ENCODE measurements at regions not wholly inside any gene's neighbourhood (a gene's known extent, or its start where the extent isn't known, plus 50 kb on each side); places are given as distances from the start of the nearest gene placed in this dataset.

DNA sequence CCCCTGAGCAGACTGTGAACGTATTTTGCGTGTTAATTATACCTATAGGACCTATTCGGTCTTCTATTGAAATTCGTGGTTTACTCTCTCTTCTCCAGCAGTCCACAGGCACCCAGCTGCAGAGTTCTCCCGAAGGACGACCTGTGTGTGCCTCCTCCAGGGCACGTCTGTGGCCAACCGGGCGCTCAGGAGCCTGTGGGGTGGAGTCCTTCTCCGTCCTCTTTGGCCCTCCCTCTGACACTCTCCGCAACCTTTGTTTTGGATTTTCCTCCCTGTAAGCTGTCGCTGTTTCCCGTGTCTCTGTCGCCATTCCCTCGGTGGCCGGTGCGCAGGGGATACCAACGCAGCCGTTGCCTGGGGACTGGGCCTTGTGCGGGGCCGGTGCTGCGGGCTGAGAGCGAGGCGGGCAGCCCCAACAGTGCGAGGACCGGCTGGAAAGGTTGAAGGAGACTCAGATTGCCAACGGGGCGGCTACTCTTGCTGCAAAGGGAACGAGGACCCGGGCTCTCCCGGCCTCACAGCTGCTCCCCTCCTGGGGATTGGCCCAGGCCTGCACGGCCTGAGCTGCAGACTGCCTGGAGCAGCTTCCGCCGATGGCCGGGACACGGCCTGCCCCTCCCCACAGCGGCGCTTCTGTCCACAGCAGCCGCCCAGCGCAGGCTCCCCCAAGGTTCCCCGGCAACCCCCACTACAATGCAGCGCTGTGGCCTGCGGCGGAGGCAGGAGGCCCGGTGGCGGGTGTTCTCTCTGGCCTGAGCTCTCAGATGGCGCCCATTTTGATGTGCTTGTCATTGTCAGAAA lies 221.0 kb downstream of the MTX2 start:
- BruUV-seq (replicated peaks), result no TSS peak
- TF ChIP-seq, protein P1, sequence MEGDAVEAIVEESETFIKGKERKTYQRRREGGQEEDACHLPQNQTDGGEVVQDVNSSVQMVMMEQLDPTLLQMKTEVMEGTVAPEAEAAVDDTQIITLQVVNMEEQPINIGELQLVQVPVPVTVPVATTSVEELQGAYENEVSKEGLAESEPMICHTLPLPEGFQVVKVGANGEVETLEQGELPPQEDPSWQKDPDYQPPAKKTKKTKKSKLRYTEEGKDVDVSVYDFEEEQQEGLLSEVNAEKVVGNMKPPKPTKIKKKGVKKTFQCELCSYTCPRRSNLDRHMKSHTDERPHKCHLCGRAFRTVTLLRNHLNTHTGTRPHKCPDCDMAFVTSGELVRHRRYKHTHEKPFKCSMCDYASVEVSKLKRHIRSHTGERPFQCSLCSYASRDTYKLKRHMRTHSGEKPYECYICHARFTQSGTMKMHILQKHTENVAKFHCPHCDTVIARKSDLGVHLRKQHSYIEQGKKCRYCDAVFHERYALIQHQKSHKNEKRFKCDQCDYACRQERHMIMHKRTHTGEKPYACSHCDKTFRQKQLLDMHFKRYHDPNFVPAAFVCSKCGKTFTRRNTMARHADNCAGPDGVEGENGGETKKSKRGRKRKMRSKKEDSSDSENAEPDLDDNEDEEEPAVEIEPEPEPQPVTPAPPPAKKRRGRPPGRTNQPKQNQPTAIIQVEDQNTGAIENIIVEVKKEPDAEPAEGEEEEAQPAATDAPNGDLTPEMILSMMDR (IDR thresholded peaks at IDR 0.05; ENCODE audit: insufficient read depth in 1 of 2, low read depth in 1 of 2, low read length in 1 of 2, severe bottlenecking in 1 of 2, unreplicated experiment in 1 of 2), result no peak
- H3K9me3 Mint-ChIP-seq (ENCODE audit: unreplicated experiment), result no peaks in the 10 kb centered on the region
- ChIA-PET CTCF (no interaction called here), POLR2A (no interaction called here)
- Histone ChIP-seq H3K27me3 (replicated peaks; ENCODE audit: control insufficient read depth, insufficient read depth, low read length) (no peaks in the 10 kb centered on the region; the same call in 1 of the 2 replicates), H3K4me1 (no peaks in the 10 kb centered on the region), H3K9me3 (no peaks in the 10 kb centered on the region), H3K4me3 (ENCODE audit: low read depth, low read length) (no peak overlapping the region), H3K36me3 (ENCODE audit: control insufficient read depth, insufficient read depth, low read length) (no peaks in the 10 kb centered on the region)
- DNase-seq, result no peak
- H3K27ac Mint-ChIP-seq (ENCODE audit: unreplicated experiment), result no peak overlapping the region
- H3K36me3 Mint-ChIP-seq (ENCODE audit: insufficient read depth, unreplicated experiment), result no peaks in the 10 kb centered on the region
- intact Hi-C loops (cut with micrococcal nuclease; ENCODE audit: unreplicated experiment), result no loop called here
- no peaks in the 10 kb centered on the region for H3K4me1 Mint-ChIP-seq (ENCODE audit: low read depth, unreplicated experiment)
- H3K27me3 Mint-ChIP-seq (ENCODE audit: insufficient read depth, unreplicated experiment), result peaks cover 27% of the 10 kb centered on the region
- no peak overlapping the region for H3K4me3 Mint-ChIP-seq (ENCODE audit: unreplicated experiment)

DNA sequence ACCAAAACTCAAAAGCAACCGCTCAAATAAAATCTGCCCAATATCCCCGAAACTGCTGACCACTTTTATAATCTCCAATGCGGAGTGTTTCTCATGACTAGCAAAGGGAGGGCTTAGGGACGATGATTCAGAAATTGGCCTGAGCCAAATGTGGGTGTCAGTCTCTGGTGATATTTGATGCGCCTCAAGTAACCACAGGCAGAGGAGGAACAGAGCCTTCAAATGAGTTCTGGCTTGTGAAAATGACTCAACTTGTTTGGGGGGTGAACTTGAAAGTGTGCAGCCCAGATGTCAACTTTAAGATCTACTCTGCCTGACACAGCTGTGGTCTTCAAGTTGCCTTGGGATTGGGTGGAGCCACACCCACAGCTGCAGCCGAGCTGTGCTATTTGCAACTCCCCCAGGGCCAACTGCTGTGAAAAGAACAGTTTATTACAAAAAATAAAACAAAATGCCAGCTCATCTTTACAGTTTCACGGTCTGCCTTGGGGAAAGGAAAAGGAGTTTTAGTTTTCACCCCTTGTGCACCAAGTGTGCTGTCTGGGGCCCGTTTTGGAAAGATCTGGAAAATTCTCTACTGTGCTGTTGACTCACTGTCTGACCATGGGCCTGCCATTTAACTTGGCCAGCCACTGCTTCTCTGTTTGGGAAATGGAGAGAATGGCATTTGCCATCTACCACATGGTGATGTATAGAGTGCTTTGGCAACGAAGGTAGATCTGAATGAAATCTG lies 222.1 kb downstream of the MTX2 start:
- TF ChIP-seq, protein P1 (IDR thresholded peaks at IDR 0.05; ENCODE audit: insufficient read depth in 1 of 2, low read depth in 1 of 2, low read length in 1 of 2, severe bottlenecking in 1 of 2, unreplicated experiment in 1 of 2), result no peak
- ChIA-PET POLR2A (no interaction called here), CTCF (no interaction called here)
- Histone ChIP-seq H3K4me1 (no peaks in the 10 kb centered on the region), H3K9me3 (no peaks in the 10 kb centered on the region), H3K4me3 (ENCODE audit: low read depth, low read length) (no peak overlapping the region), H3K27me3 (replicated peaks; ENCODE audit: control insufficient read depth, insufficient read depth, low read length) (no peaks in the 10 kb centered on the region; the same call in 1 of the 2 replicates), H3K36me3 (ENCODE audit: control insufficient read depth, insufficient read depth, low read length) (no peaks in the 10 kb centered on the region)
- DNase-seq, result no peak
- H3K27me3 Mint-ChIP-seq (ENCODE audit: insufficient read depth, unreplicated experiment), result peaks cover 26% of the 10 kb centered on the region
- H3K27ac Mint-ChIP-seq (ENCODE audit: unreplicated experiment), result no peak overlapping the region
- no TSS peak for BruUV-seq (replicated peaks)
- no peaks in the 10 kb centered on the region for H3K9me3 Mint-ChIP-seq (ENCODE audit: unreplicated experiment)
- no peaks in the 10 kb centered on the region for H3K4me1 Mint-ChIP-seq (ENCODE audit: low read depth, unreplicated experiment)
- no peak overlapping the region for H3K4me3 Mint-ChIP-seq (ENCODE audit: unreplicated experiment)
- no peaks in the 10 kb centered on the region for H3K36me3 Mint-ChIP-seq (ENCODE audit: insufficient read depth, unreplicated experiment)
- intact Hi-C loops (cut with micrococcal nuclease; ENCODE audit: unreplicated experiment), result no loop called here

DNA sequence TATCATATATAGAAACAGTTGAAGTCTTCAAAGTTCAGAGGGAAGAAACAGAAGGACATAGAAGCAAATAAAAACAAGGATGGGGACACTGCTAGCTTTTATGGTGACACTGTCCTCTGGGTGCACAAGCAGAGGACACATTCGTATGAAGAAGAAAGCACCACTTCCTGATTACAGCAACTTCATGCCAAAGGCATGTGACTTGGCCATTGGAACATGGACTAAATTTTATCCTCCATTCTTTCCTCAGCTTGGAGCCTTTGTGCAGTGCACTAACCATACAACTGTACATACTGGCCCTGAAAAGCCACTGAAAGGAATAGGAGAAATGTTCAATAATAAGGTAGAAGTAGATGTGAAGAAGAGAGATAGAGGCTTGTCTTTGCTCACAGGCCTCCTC lies 223.3 kb downstream of the MTX2 start:
- TF ChIP-seq, protein P1 (IDR thresholded peaks at IDR 0.05; ENCODE audit: insufficient read depth in 1 of 2, low read depth in 1 of 2, low read length in 1 of 2, severe bottlenecking in 1 of 2, unreplicated experiment in 1 of 2), result no peak
- intact Hi-C loops (cut with micrococcal nuclease; ENCODE audit: unreplicated experiment), result no loop called here
- no TSS peak for BruUV-seq (replicated peaks)
- no peak for DNase-seq
- POLR2A ChIA-PET, result no interaction called here
- Mint-ChIP-seq H3K27ac (ENCODE audit: unreplicated experiment) (no peak overlapping the region), H3K27me3 (ENCODE audit: insufficient read depth, unreplicated experiment) (peaks cover 23% of the 10 kb centered on the region), H3K4me1 (ENCODE audit: low read depth, unreplicated experiment) (no peaks in the 10 kb centered on the region), H3K36me3 (ENCODE audit: insufficient read depth, unreplicated experiment) (no peaks in the 10 kb centered on the region), H3K9me3 (ENCODE audit: unreplicated experiment) (no peaks in the 10 kb centered on the region), H3K4me3 (ENCODE audit: unreplicated experiment) (no peak overlapping the region)
- Histone ChIP-seq H3K36me3 (ENCODE audit: control insufficient read depth, insufficient read depth, low read length) (no peaks in the 10 kb centered on the region), H3K4me3 (ENCODE audit: low read depth, low read length) (no peak overlapping the region), H3K27me3 (replicated peaks; ENCODE audit: control insufficient read depth, insufficient read depth, low read length) (no peaks in the 10 kb centered on the region; the same call in 1 of the 2 replicates), H3K4me1 (no peaks in the 10 kb centered on the region), H3K9me3 (no peaks in the 10 kb centered on the region)
- CTCF ChIA-PET, result no interaction called here

All from Caco-2 (cell line).